Type B pancreatic cell (in vitro differentiated cells): ENCODE measurements at regions not wholly inside any gene's neighbourhood (a gene's known extent, or its start where the extent isn't known, plus 50 kb on each side); places are given as distances from the start of the nearest gene placed in this dataset.

Experiments
- DNase-seq: peaks from one replicate; pipeline ENCODE4 v3.0.0; 2021; ENCODE audit warnings: mixed read lengths; ENCODE audit not compliant: unreplicated experiment; ENCODE audit errors: extremely low spot score
- H3K27ac Mint-ChIP-seq: 2 replicates; pipeline ENCODE4 v1.8.0; 2021; ENCODE audit warnings: mild to moderate bottlenecking, mixed read lengths
- H3K27me3 Mint-ChIP-seq: 2 replicates; pipeline ENCODE4 v1.8.0; 2021; ENCODE audit warnings: mixed read lengths
- H3K36me3 Mint-ChIP-seq: 2 replicates; pipeline ENCODE4 v1.8.0; 2021; ENCODE audit warnings: mixed read lengths
- H3K4me1 Mint-ChIP-seq: one replicate; pipeline ENCODE4 v1.8.0; 2021; ENCODE audit warnings: mixed read lengths; ENCODE audit not compliant: unreplicated experiment
- H3K4me3 Mint-ChIP-seq: 2 replicates; pipeline ENCODE4 v1.8.0; 2021; ENCODE audit warnings: mild to moderate bottlenecking, mixed read lengths
- H3K9me3 Mint-ChIP-seq: 2 replicates; pipeline ENCODE4 v1.8.0; 2021; ENCODE audit warnings: mixed read lengths
- TF ChIP-seq, protein P1 (sequence below): fragments of 200-600 bp; sonication (generic); conservative IDR thresholded peaks from 2 replicates; pipeline ENCODE4 v1.5.0; 2021; ENCODE audit warnings: antibody characterized with exemption, mild to moderate bottlenecking

DNA sequence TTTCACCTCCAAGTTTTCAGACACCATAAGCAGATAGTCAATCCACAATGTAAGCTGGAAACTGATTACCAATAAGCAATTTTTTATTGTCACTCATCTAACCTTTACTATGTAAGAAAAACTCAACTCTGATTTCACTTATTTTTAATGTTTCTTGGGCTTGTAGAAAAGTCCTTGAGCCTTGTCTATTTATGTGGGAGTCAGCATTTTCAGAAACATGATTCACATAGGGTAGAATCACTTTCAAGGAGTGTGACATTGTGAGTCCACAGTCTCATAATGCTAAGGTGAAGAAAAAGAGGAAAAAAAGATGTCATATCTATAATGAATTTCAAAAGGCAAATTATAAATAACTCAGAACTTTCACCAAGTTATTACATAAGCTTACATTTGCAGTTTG, 2167.9 kb upstream of the C9orf72 start:
- Mint-ChIP-seq H3K4me3 (no peak overlapping the region), H3K36me3 (no peaks in the 10 kb centered on the region), H3K27ac (no peak overlapping the region), H3K27me3 (peaks cover 4% of the 10 kb centered on the region), H3K9me3 (no peaks in the 10 kb centered on the region), H3K4me1 (no peaks in the 10 kb centered on the region)
- no peak for DNase-seq
- TF ChIP-seq, protein P1, sequence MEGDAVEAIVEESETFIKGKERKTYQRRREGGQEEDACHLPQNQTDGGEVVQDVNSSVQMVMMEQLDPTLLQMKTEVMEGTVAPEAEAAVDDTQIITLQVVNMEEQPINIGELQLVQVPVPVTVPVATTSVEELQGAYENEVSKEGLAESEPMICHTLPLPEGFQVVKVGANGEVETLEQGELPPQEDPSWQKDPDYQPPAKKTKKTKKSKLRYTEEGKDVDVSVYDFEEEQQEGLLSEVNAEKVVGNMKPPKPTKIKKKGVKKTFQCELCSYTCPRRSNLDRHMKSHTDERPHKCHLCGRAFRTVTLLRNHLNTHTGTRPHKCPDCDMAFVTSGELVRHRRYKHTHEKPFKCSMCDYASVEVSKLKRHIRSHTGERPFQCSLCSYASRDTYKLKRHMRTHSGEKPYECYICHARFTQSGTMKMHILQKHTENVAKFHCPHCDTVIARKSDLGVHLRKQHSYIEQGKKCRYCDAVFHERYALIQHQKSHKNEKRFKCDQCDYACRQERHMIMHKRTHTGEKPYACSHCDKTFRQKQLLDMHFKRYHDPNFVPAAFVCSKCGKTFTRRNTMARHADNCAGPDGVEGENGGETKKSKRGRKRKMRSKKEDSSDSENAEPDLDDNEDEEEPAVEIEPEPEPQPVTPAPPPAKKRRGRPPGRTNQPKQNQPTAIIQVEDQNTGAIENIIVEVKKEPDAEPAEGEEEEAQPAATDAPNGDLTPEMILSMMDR: no peak

DNA sequence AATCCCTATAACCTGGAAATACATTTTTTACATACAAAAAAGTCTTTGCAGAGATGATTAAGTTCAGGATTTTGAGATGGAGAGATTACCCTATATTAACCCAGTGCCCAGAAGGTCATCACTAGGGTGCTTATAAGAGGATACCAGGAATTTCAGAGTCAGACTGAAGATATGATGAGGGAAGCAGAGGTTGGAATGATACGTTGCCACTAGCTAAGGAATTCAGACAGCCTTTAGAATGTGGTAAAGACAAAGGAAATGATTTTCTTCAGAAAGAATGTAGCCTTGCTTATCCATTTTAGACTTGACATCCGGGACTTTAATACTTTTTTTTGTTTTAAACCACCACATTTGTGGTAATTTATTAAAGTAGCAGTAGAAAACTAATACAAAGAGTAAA, 2176.8 kb upstream of the C9orf72 start:
- no peak overlapping the region for H3K4me3 Mint-ChIP-seq
- no peak for DNase-seq
- H3K36me3 Mint-ChIP-seq: no peaks in the 10 kb centered on the region
- H3K27me3 Mint-ChIP-seq: peaks cover 6% of the 10 kb centered on the region
- no peaks in the 10 kb centered on the region for H3K9me3 Mint-ChIP-seq
- peaks cover 4% of the 10 kb centered on the region for H3K4me1 Mint-ChIP-seq
- TF ChIP-seq, protein P1: no peak
- no peak overlapping the region for H3K27ac Mint-ChIP-seq

DNA sequence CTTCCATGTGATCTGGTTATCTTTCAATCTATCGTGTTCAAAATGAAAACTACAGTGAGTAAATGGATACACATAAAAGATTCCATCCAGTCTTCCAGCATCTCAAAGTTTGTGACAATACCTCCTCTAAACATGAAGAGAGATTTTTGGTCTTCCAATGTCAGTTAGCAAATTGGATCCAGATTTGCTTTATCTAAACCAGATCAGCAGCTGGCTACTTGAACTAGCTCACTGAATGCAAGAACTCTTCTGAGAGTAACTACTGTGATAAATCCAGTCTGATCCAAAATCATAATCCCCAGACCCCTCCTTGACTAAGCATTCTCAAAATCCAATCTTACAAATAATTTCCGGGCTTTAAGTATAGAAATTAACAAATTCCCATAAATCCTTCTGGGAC, 2177.9 kb upstream of the C9orf72 start:
- no peaks in the 10 kb centered on the region for H3K36me3 Mint-ChIP-seq
- peaks cover 7% of the 10 kb centered on the region for H3K27me3 Mint-ChIP-seq
- DNase-seq: no peak
- TF ChIP-seq, protein P1: no peak
- peaks cover 4% of the 10 kb centered on the region for H3K4me1 Mint-ChIP-seq
- H3K9me3 Mint-ChIP-seq: no peaks in the 10 kb centered on the region
- H3K4me3 Mint-ChIP-seq: no peak overlapping the region
- no peak overlapping the region for H3K27ac Mint-ChIP-seq

DNA sequence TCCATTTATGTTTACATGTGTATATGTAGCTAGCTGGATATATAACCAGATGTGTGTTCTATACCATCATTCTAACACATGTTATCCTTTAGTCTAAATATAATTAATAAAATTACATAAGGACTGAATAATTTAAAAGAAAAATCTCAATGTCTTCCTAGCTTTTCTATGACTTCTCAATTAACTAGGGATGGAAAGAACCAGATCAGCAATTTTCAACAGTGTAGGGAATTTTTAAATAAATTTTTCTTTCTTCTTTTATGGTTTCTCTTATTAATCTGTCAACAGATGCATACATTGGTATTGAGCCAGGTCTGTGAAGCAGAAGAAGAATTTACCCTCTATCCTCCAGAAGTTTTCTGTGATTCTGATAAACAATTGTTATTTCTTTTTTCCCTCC, 2180.4 kb upstream of the C9orf72 start:
- Mint-ChIP-seq H3K4me3 (no peak overlapping the region), H3K27ac (no peak overlapping the region), H3K27me3 (peaks cover 7% of the 10 kb centered on the region), H3K4me1 (peaks cover 4% of the 10 kb centered on the region), H3K36me3 (no peaks in the 10 kb centered on the region), H3K9me3 (no peaks in the 10 kb centered on the region)
- TF ChIP-seq, protein P1: no peak
- DNase-seq: no peak

DNA sequence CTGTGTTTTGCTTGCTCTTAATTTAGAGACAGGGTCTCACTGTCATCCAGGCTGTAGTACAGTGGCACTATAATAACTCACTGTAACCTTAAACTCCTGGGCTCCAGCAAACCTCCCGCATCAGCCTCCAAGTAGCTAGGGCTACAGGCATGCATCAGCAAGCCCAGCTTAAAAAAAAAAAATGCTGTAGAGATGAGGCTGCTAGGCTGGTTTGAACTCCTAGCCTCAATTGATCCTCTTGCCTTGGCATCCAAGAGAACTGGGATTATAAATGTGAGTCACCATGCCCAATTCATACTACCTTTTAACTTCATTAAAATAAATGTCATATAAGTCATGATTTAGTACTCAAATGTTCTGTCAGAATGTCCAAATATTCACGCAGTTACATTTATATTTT, 2195.7 kb upstream of the C9orf72 start:
- DNase-seq: no peak
- Mint-ChIP-seq H3K4me3 (no peak overlapping the region), H3K27ac (no peak overlapping the region), H3K9me3 (no peaks in the 10 kb centered on the region), H3K27me3 (no peaks in the 10 kb centered on the region), H3K4me1 (no peaks in the 10 kb centered on the region), H3K36me3 (no peaks in the 10 kb centered on the region)
- TF ChIP-seq, protein P1: no peak

DNA sequence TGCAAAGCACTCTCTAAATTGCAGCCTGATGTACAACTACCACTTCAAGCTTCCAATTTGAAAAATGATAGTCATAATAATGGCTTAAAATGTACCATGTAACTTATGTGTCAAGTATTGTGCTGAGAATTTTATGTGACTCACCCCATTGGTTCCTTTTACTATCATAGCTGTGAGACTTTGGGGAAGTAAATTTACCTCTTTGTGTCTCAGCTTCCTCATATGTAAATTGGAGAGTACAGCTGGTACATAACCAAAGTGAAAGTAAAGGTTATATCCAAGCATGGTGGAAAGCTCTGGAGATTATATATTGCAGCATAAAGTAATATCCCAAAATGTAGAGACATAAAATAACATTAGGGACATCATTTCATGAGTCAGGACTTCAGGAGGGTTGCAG, 2200.4 kb upstream of the C9orf72 start:
- no peaks in the 10 kb centered on the region for H3K4me1 Mint-ChIP-seq

More for the DNA sequence above, 2200.4 kb upstream of the C9orf72 start:
- Mint-ChIP-seq H3K9me3 (no peaks in the 10 kb centered on the region), H3K27ac (no peak overlapping the region), H3K27me3 (no peaks in the 10 kb centered on the region), H3K4me3 (no peak overlapping the region), H3K36me3 (no peaks in the 10 kb centered on the region)
- TF ChIP-seq, protein P1: no peak
- no peak for DNase-seq
